Left lobe of liver (tissue), 2 donors: ENCODE measurements at regions not wholly inside any gene's neighbourhood (a gene's known extent, or its start where the extent isn't known, plus 50 kb on each side); places are given as distances from the start of the nearest gene placed in this dataset.
A peak's percentile ranks its signal among the peaks of the same experiment; 100 is the strongest.

ENCODE experiments used
- ATAC-seq: fragments of 200-7000 bp; cut with Tn5 transposase; one replicate; pipeline ENCODE4 v1.9.1; 2020; ENCODE audit warnings: mild to moderate bottlenecking, moderate library complexity
- DNase-seq: peaks from one replicate; pipeline ENCODE4 v3.0.0-alpha.2; 2020; ENCODE audit warnings: low spot score
- donor health status: DM: no; HTN: no; CAD: no; lungs with moderate emphysema.
- donor health status: DM: no; HTN: yes; CAD: no.

GRCh38 chr1:200258447-200259375, 151.1 kb downstream of the ZNF281 start:
- ATAC-seq (peak; percentile 35), DNase-seq (no peak)

- no peak for ATAC-seq
- no peak for DNase-seq
Observed at GRCh38 chr1:200257235-200257634, 152.6 kb downstream of the ZNF281 start.

- DNase-seq = peak; percentile 58
- peak; percentile 63 for ATAC-seq
Observed at GRCh38 chr1:200254602-200255001, 155.2 kb downstream of the ZNF281 start.

- ATAC-seq (no peak), DNase-seq (no peak)
Observed at GRCh38 chr1:200253774-200254495, 155.9 kb downstream of the ZNF281 start.

GRCh38 chr1:200252531-200252930, 157.3 kb downstream of the ZNF281 start:
- ATAC-seq (no peak), DNase-seq (no peak)

- no peak for DNase-seq
- peak; percentile 76 for ATAC-seq
Observed at GRCh38 chr1:200250469-200250868, 159.4 kb downstream of the ZNF281 start.

- DNase-seq (no peak), ATAC-seq (no peak)
Observed at GRCh38 chr1:200248541-200248940, 161.3 kb downstream of the ZNF281 start.

GRCh38 chr1:200247518-200247917, 162.3 kb downstream of the ZNF281 start:
- ATAC-seq (no peak), DNase-seq (no peak)

GRCh38 chr1:200245473-200245872, 164.4 kb downstream of the ZNF281 start:
- DNase-seq (no peak), ATAC-seq (peak; percentile 30)

- peak; percentile 83 for ATAC-seq
- DNase-seq = no peak
Observed at GRCh38 chr1:200243042-200243437, 166.8 kb downstream of the ZNF281 start.

- no peak for DNase-seq
- peak; percentile 77 for ATAC-seq
Observed at GRCh38 chr1:200242110-200243041, 167.5 kb downstream of the ZNF281 start.

GRCh38 chr1:200240656-200241055, 169.2 kb downstream of the ZNF281 start:
- no peak for ATAC-seq
- no peak for DNase-seq

GRCh38 chr1:200238311-200238710, 171.5 kb downstream of the ZNF281 start:
- no peak for ATAC-seq
- DNase-seq = no peak

GRCh38 chr1:200237066-200237465, 172.8 kb downstream of the ZNF281 start:
- ATAC-seq = no peak

GRCh38 chr1:200234938-200235337, 174.9 kb downstream of the ZNF281 start:
- DNase-seq (no peak), ATAC-seq (no peak)

More at GRCh38 chr1:200237066-200237465, 172.8 kb downstream of the ZNF281 start:
- no peak for DNase-seq

- ATAC-seq (no peak), DNase-seq (no peak)
Observed at GRCh38 chr1:200233393-200233792, 176.4 kb downstream of the ZNF281 start.

- DNase-seq = no peak
- peak; percentile 73 for ATAC-seq
Observed at GRCh38 chr1:200231787-200232231, 178.0 kb downstream of the ZNF281 start.

GRCh38 chr1:200230671-200231070, 179.2 kb downstream of the ZNF281 start:
- ATAC-seq = no peak
- DNase-seq = no peak

- ATAC-seq (no peak), DNase-seq (no peak)
Observed at GRCh38 chr1:200228486-200228885, 181.3 kb downstream of the ZNF281 start.

GRCh38 chr1:200228081-200228480, 181.8 kb downstream of the ZNF281 start:
- DNase-seq = no peak
- no peak for ATAC-seq
